HL-60 (cell line): ENCODE measurements at regions not wholly inside any gene's neighbourhood (a gene's known extent, or its start where the extent isn't known, plus 50 kb on each side); places are given as distances from the start of the nearest gene placed in this dataset.

Experiments
- DNase-seq, 2 experiments: peaks; one replicate each; pipeline ENCODE4 v3.0.0-alpha.2; 2010 to 2020; ENCODE audit warnings: low read depth in 1 of 2, low spot score in 1 of 2
- H3K27ac ChIP-seq: fragments of 250-450 bp; sonication (Bioruptor Pico); replicated peaks from 2 replicates; pipeline ENCODE4 v1.5.1; 2020; ENCODE audit warnings: mild to moderate bottlenecking, moderate library complexity
- H3K27me3 ChIP-seq: fragments of 250-450 bp; sonication (Bioruptor Pico); 2 replicates; pipeline ENCODE4 v1.5.1; 2021; ENCODE audit warnings: mild to moderate bottlenecking, moderate library complexity; ENCODE audit not compliant: insufficient read depth, poor library complexity, severe bottlenecking
- H3K4me3 ChIP-seq: replicated peaks from 2 replicates; pipeline ENCODE4 v1.5.1; 2011; ENCODE audit warnings: mild to moderate bottlenecking, control low read depth, low read length; ENCODE audit not compliant: insufficient read depth
- CTCF ChIP-seq: IDR thresholded peaks from one replicate; pipeline ENCODE4 v1.5.1; 2011; ENCODE audit warnings: low read length, control low read depth, inconsistent platforms; ENCODE audit not compliant: insufficient read depth
- GABPA ChIP-seq: IDR thresholded peaks from 2 replicates; pipeline ENCODE4 v1.6.1; 2012; ENCODE audit warnings: low read depth
- POLR2AphosphoS5 ChIP-seq: IDR thresholded peaks from 2 replicates; pipeline ENCODE4 v1.6.1; 2012; ENCODE audit warnings: low read depth
- REST ChIP-seq: IDR thresholded peaks from 2 replicates; pipeline ENCODE4 v1.6.1; 2012; ENCODE audit warnings: low read depth; ENCODE audit not compliant: insufficient replicate concordance
- SPI1 ChIP-seq: IDR thresholded peaks from 2 replicates; pipeline ENCODE4 v1.6.1; 2012; ENCODE audit warnings: low read depth, mild to moderate bottlenecking, borderline replicate concordance

- Histone ChIP-seq H3K4me3 (no peak overlapping the region), H3K27ac (no peak overlapping the region), H3K27me3 (no peaks in the 10 kb centered on the region)
- DNase-seq = no peak
- no peak for TF ChIP-seq SPI1
- no peak for TF ChIP-seq GABPA
- TF ChIP-seq CTCF = no peak
- no peak for TF ChIP-seq POLR2AphosphoS5
- TF ChIP-seq REST = no peak
These were observed 141.1 kb upstream of the HS3ST2 start for GRCh38 chr16:22672830-22673210.

- H3K27ac ChIP-seq = no peak overlapping the region
These were observed 140.5 kb upstream of the HS3ST2 start for GRCh38 chr16:22673421-22673831.

GRCh38 chr16:22674832-22675191 is 139.2 kb upstream of the HS3ST2 start:
- no peak for TF ChIP-seq REST
- TF ChIP-seq POLR2AphosphoS5 = no peak
- no peak for TF ChIP-seq GABPA
- no peak for TF ChIP-seq CTCF
- no peak for TF ChIP-seq SPI1
- H3K27me3 ChIP-seq = peaks cover 2% of the 10 kb centered on the region
- no peak overlapping the region for H3K4me3 ChIP-seq
- no peak for DNase-seq
- no peak overlapping the region for H3K27ac ChIP-seq

More at GRCh38 chr16:22673421-22673831, 140.5 kb upstream of the HS3ST2 start:
- no peak for DNase-seq
- Histone ChIP-seq H3K4me3 (no peak overlapping the region), H3K27me3 (peaks cover 2% of the 10 kb centered on the region)
- no peak for TF ChIP-seq GABPA
- no peak for TF ChIP-seq CTCF
- no peak for TF ChIP-seq POLR2AphosphoS5
- no peak for TF ChIP-seq SPI1
- no peak for TF ChIP-seq REST
